SK-N-MC (cell line): ENCODE measurements at regions not wholly inside any gene's neighbourhood (a gene's known extent, or its start where the extent isn't known, plus 50 kb on each side); places are given as distances from the start of the nearest gene placed in this dataset.

Source experiments
- EZH2 ChIP-seq: fragments of 200-600 bp; sonication (generic); IDR thresholded peaks from one replicate; pipeline ENCODE4 v1.6.1; 2017; ENCODE audit warnings: antibody characterized with exemption
- FOXP2 ChIP-seq: optimal IDR thresholded peaks from 2 replicates; pipeline ENCODE3; 2011; ENCODE audit warnings: mild to moderate bottlenecking, moderate library complexity; ENCODE audit not compliant: insufficient read depth; ENCODE audit errors: extremely low read length, control extremely low read depth
- POLR2AphosphoS5 ChIP-seq: IDR thresholded peaks from 2 replicates; pipeline ENCODE4 v1.6.1; 2012; ENCODE audit warnings: mild to moderate bottlenecking, low read depth, low read length, borderline replicate concordance

- no peak for TF ChIP-seq EZH2
- no peak for TF ChIP-seq POLR2AphosphoS5
- no peak for TF ChIP-seq FOXP2
Measured at GRCh38 chrX:40513835-40514234, 66.9 kb upstream of the ATP6AP2 start.
